PFSK-1 (cell line): ENCODE measurements at regions not wholly inside any gene's neighbourhood (a gene's known extent, or its start where the extent isn't known, plus 50 kb on each side); places are given as distances from the start of the nearest gene placed in this dataset.

Experiments
- FOXP2 ChIP-seq: optimal IDR thresholded peaks from 2 replicates; pipeline ENCODE3; 2011; ENCODE audit warnings: borderline replicate concordance, control low read depth, inconsistent platforms; ENCODE audit not compliant: insufficient read depth; ENCODE audit errors: extremely low read length, extremely low read depth
- POLR2AphosphoS5 ChIP-seq: IDR thresholded peaks from 2 replicates; pipeline ENCODE4 v1.6.1; 2012; ENCODE audit warnings: low read depth, mild to moderate bottlenecking, control low read depth, low read length, moderate library complexity
- REST ChIP-seq, 2 experiments: IDR thresholded peaks; 2 replicates each; pipeline versions ENCODE4 v1.6.1 to v1.8.0; 2011 to 2012; ENCODE audit warnings: low read depth in 2 of 2, low read length in 2 of 2, control low read depth in 1 of 2, inconsistent platforms in 1 of 2, mild to moderate bottlenecking in 1 of 2, moderate library complexity in 1 of 2; ENCODE audit not compliant: insufficient read depth in 1 of 2
- SIN3A ChIP-seq: IDR thresholded peaks from 2 replicates; pipeline ENCODE4 v1.6.1; 2012; ENCODE audit warnings: mild to moderate bottlenecking, low read length, moderate library complexity, borderline replicate concordance; ENCODE audit not compliant: insufficient read depth
- TAF1 ChIP-seq: IDR thresholded peaks from 2 replicates; pipeline ENCODE4 v1.6.1; 2012; ENCODE audit warnings: low read length, control low read depth, borderline replicate concordance; ENCODE audit not compliant: insufficient read depth

DNA sequence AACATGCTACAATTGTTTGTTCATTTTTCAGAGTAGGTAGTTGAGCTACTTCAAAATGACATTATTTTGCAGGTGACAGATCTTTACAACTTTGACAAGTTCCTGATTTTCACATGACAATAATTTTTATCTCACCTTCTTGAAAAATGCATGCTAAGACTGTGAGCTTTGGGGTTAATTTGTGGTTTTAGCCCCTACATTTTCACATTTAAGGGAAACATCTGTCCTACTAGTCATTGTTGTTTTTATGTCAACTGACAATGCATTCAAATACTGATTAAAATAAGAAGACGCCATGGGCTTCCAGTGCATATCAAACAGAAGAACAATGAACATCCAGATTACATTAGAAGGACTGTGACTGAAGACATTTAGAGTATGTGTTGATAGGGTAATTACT lies 1470.8 kb upstream of the TENM4 start:
- no peak for TF ChIP-seq TAF1
- TF ChIP-seq FOXP2 = no peak
- TF ChIP-seq POLR2AphosphoS5 = no peak
- TF ChIP-seq REST (IDR thresholded peaks at IDR 0.05; ENCODE audit: insufficient read depth in 1 of 2, low read depth in 2 of 2, low read length in 2 of 2) = no peak
- no peak for TF ChIP-seq SIN3A

DNA sequence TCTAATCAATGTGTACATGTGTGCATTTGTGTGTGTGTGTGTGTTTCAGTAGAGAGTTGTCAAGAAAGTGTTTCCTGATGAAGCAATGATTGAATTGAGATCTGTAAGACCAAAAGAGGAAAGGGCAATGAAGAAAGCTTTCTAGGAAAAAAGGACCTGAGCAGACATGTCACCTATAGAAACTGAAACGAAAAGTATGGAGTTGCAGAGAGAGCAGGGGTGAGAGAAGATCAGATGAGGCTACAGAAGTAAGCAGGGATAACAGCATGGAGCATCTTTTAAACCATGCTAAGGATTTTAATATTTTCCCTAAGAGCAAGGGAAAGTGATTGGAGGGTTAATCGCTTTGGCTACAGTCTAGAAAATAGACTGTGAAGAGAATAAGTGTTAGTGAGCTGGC lies 1459.4 kb upstream of the TENM4 start:
- TF ChIP-seq REST (IDR thresholded peaks at IDR 0.05; ENCODE audit: insufficient read depth in 1 of 2, low read depth in 2 of 2, low read length in 2 of 2) (no peak), FOXP2 (no peak), POLR2AphosphoS5 (no peak), SIN3A (no peak), TAF1 (no peak)

DNA sequence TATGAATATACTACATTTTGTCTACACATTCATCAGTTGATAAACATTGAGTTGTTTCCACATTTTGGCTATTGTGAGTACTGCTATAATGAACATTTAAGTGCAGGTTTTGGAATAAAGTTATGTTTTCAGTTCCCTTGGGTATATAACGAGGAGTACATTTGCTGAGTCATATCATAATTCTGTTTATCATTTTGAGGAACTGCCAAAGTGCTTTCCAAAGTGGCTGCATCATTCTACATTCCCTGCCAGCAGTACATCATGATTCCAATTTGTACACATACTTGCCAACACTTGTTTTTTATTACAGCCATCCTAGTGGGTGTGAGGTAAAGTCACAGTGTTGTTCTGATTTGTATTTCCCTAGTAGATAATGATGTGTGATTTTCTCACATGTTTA lies 1458.6 kb upstream of the TENM4 start:
- TF ChIP-seq POLR2AphosphoS5 (no peak), FOXP2 (no peak), TAF1 (no peak), REST (IDR thresholded peaks at IDR 0.05; ENCODE audit: insufficient read depth in 1 of 2, low read depth in 2 of 2, low read length in 2 of 2) (no peak), SIN3A (no peak)

DNA sequence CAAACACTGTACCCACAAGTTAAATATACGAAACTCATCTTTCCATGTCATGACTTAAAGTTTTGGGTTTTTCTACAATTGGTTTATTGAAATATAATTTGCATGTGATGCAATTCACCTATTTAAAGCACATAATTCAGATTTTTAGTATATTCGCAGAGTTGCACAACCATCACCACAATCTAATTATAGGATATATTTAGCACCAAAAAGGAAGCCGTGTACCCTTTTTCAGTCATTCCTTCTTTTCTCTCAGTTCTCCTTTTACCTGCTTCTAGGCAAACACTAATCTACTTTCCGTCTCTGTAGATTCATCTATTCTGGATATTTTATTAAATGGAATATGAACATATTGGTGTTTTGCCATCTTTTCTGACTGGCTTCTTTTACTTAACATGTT lies 1458.1 kb upstream of the TENM4 start:
- TF ChIP-seq REST (IDR thresholded peaks at IDR 0.05; ENCODE audit: insufficient read depth in 1 of 2, low read depth in 2 of 2, low read length in 2 of 2) = no peak
- TF ChIP-seq POLR2AphosphoS5 = no peak
- TF ChIP-seq TAF1 = no peak
- no peak for TF ChIP-seq SIN3A
- no peak for TF ChIP-seq FOXP2

- TF ChIP-seq REST (IDR thresholded peaks at IDR 0.05; ENCODE audit: insufficient read depth in 1 of 2, low read depth in 2 of 2, low read length in 2 of 2) = no peak
- no peak for TF ChIP-seq POLR2AphosphoS5
- TF ChIP-seq SIN3A = no peak
- no peak for TF ChIP-seq TAF1
- no peak for TF ChIP-seq FOXP2
Measured at GRCh38 chr11:80886684-80887083, 1445.9 kb upstream of the TENM4 start.
